HCT116 (cell line): ENCODE measurements at regions not wholly inside any gene's neighbourhood (a gene's known extent, or its start where the extent isn't known, plus 50 kb on each side); places are given as distances from the start of the nearest gene placed in this dataset.

Source experiments
- ATAC-seq: fragments of 200-7000 bp; cut with Tn5 transposase; 2 replicates; pipeline ENCODE4 v1.9.1; 2020; ENCODE audit warnings: mild to moderate bottlenecking, moderate library complexity
- BruUV-seq: library from RNA; stranded (reverse); fragments of 400-500 nt; replicated peaks from 2 replicates; lab custom pipeline; 2021; lab: Mats Ljungman, UMichigan
- CTCF ChIA-PET: fragments of 300-600 bp; sonication (Branson Sonifier 250); formaldehyde crosslinking; loops from one replicate; lab custom pipeline; 2021; ENCODE audit warnings: antibody characterized with exemption; lab: Charles Lee
- POLR2A ChIA-PET: fragments of 300-600, 350-600 bp; sonication (Branson Sonifier 250); formaldehyde crosslinking; loops from one replicate; lab custom pipeline; 2021; ENCODE audit warnings: antibody characterized with exemption; lab: Charles Lee
- RAD21 ChIA-PET, 2 experiments: fragments of 300-600 bp; sonication (Branson Sonifier 250); formaldehyde crosslinking; loops; one replicate each; lab custom pipeline; 2023; ENCODE audit warnings: low total read pairs in 2 of 2; ENCODE audit not compliant: uncharacterized antibody in 2 of 2, unreplicated experiment in 2 of 2, low non-redundant PET in 1 of 2; lab: Charles Lee
- DNase-seq: peaks from one replicate; pipeline ENCODE4 v3.0.0-alpha.2; 2010; ENCODE audit warnings: low read depth, low spot score
- H2AFZ ChIP-seq: fragments of 200-600 bp; shearing (Covaris generic), sonication (generic); 2 replicates; pipeline ENCODE4 v1.6.1; 2017; ENCODE audit warnings: low read depth, mixed run types, mixed read lengths, antibody characterized with exemption, low read length; ENCODE audit not compliant: poor library complexity, severe bottlenecking
- H3K27ac ChIP-seq: 2 replicates; pipeline ENCODE4 v1.5.1; 2012; ENCODE audit warnings: low read depth, low read length
- H3K27me3 ChIP-seq: fragments of 200-600 bp; sonication (generic); 2 replicates; pipeline ENCODE4 v1.6.1; 2016; ENCODE audit warnings: mixed run types, low read length, mixed read lengths; ENCODE audit not compliant: insufficient read depth
- H3K36me3 ChIP-seq, 2 experiments: fragments of 200-500 bp in 1 of 2; fragments of 200-600 bp in 1 of 2; sonication (Bioruptor generic) in 1 of 2; sonication (generic) in 1 of 2; 2 replicates each; pipeline versions ENCODE4 v1.5.1 to v1.6.1; 2014 to 2016; ENCODE audit warnings: low read length in 2 of 2, inconsistent platforms in 1 of 2, mixed read lengths in 1 of 2, mixed run types in 1 of 2; ENCODE audit not compliant: insufficient read depth in 2 of 2, control insufficient read depth in 1 of 2
- H3K4me1 ChIP-seq, 2 experiments: fragments of 200-600 bp in 1 of 2; sonication (generic) in 1 of 2; 2 replicates each; pipeline versions ENCODE4 v1.5.1 to v1.6.1; 2012 to 2017; ENCODE audit warnings: low read length in 2 of 2, inconsistent platforms in 1 of 2, mild to moderate bottlenecking in 1 of 2, mixed read lengths in 1 of 2, mixed run types in 1 of 2, moderate library complexity in 1 of 2; ENCODE audit not compliant: insufficient read depth in 2 of 2, control insufficient read depth in 1 of 2
- H3K4me2 ChIP-seq: fragments of 200-600 bp; sonication (generic); 2 replicates; pipeline ENCODE4 v1.6.1; 2017; ENCODE audit warnings: mixed run types, low read length, mixed read lengths
- H3K4me3 ChIP-seq, 2 experiments: fragments of 200-600 bp in 1 of 2; sonication (generic) in 1 of 2; replicated peaks in 1 of 2; 2 replicates each; pipeline ENCODE4 v1.5.1; 2011 to 2016; ENCODE audit warnings: low read length in 2 of 2, control low read depth in 1 of 2, low read depth in 1 of 2, mild to moderate bottlenecking in 1 of 2, mixed read lengths in 1 of 2, mixed run types in 1 of 2
- H3K79me2 ChIP-seq: fragments of 200-600 bp; sonication (generic); 2 replicates; pipeline ENCODE4 v1.6.1; 2017; ENCODE audit warnings: mild to moderate bottlenecking, mixed run types, low read length, moderate library complexity, mixed read lengths; ENCODE audit not compliant: insufficient read depth
- H3K9ac ChIP-seq: fragments of 200-600 bp; sonication (generic); 2 replicates; pipeline ENCODE4 v1.6.1; 2016; ENCODE audit warnings: low read length, mixed read lengths
- H3K9me2 ChIP-seq: fragments of 200-600 bp; sonication (generic), shearing (Covaris generic); 2 replicates; pipeline ENCODE4 v1.6.1; 2017; ENCODE audit warnings: mixed run types, mild to moderate bottlenecking, moderate library complexity; ENCODE audit not compliant: insufficient read depth
- H3K9me3 ChIP-seq, 2 experiments: fragments of 200-500 bp in 1 of 2; fragments of 200-600 bp in 1 of 2; sonication (Bioruptor generic) in 1 of 2; sonication (generic) in 1 of 2; 2 replicates each; pipeline ENCODE4 v1.6.1; 2014 to 2017; ENCODE audit warnings: low read length in 2 of 2, mixed read lengths in 2 of 2, inconsistent platforms in 1 of 2, low read depth in 1 of 2, mild to moderate bottlenecking in 1 of 2, mixed run types in 1 of 2, moderate library complexity in 1 of 2; ENCODE audit not compliant: control insufficient read depth in 1 of 2, insufficient read depth in 1 of 2
- H4K20me1 ChIP-seq: fragments of 200-600 bp; sonication (generic), shearing (Covaris generic); 2 replicates; pipeline ENCODE4 v1.6.1; 2017; ENCODE audit warnings: mixed run types, mild to moderate bottlenecking, moderate library complexity; ENCODE audit not compliant: insufficient read depth
- ATF3 ChIP-seq: IDR thresholded peaks from 2 replicates; pipeline ENCODE4 v1.6.1; 2012
- CEBPB ChIP-seq: IDR thresholded peaks from 2 replicates; pipeline ENCODE4 v1.6.1; 2012; ENCODE audit warnings: low read depth
- CTCF ChIP-seq, 3 experiments: fragments of 200-600 bp in 1 of 3; sonication (generic) in 1 of 3; IDR thresholded peaks in 2 of 3; conservative IDR thresholded peaks in 1 of 3; 2 replicates each; pipeline ENCODE4 v1.5.1; 2012 to 2017; ENCODE audit warnings: low read depth in 2 of 3, low read length in 2 of 3, antibody characterized with exemption in 1 of 3, borderline replicate concordance in 1 of 3, control low read depth in 1 of 3, mild to moderate bottlenecking in 1 of 3, mixed read lengths in 1 of 3, mixed run types in 1 of 3, moderate library complexity in 1 of 3; ENCODE audit not compliant: insufficient read depth in 1 of 3
- EGR1 ChIP-seq: IDR thresholded peaks from 2 replicates; pipeline ENCODE4 v1.6.1; 2012; ENCODE audit warnings: low read depth
- ELF1 ChIP-seq: IDR thresholded peaks from 2 replicates; pipeline ENCODE4 v1.6.1; 2012; ENCODE audit warnings: low read depth, borderline replicate concordance
- EZH2 ChIP-seq: fragments of 200-600 bp; sonication (generic); IDR thresholded peaks from 2 replicates; pipeline ENCODE4 v1.6.1; 2017; ENCODE audit warnings: antibody characterized with exemption, mixed run types
- EZH2phosphoT487 ChIP-seq: fragments of 200-600 bp; IDR thresholded peaks from 2 replicates; pipeline ENCODE4 v1.6.1; 2018; ENCODE audit warnings: antibody characterized with exemption, borderline replicate concordance
- JUND ChIP-seq: IDR thresholded peaks from 2 replicates; pipeline ENCODE4 v1.6.1; 2012
- MAX ChIP-seq: IDR thresholded peaks from 2 replicates; pipeline ENCODE4 v1.6.1; 2012
- REST ChIP-seq: IDR thresholded peaks from 2 replicates; pipeline ENCODE4 v1.6.1; 2012; ENCODE audit warnings: low read depth
- SIN3A ChIP-seq: IDR thresholded peaks from 2 replicates; pipeline ENCODE4 v1.6.1; 2012; ENCODE audit warnings: low read depth
- SP1 ChIP-seq: IDR thresholded peaks from 2 replicates; pipeline ENCODE4 v1.6.1; 2012; ENCODE audit warnings: low read depth
- SRF ChIP-seq: IDR thresholded peaks from 2 replicates; pipeline ENCODE4 v1.6.1; 2012; ENCODE audit warnings: low read depth
- TCF7L2 ChIP-seq: IDR thresholded peaks from 2 replicates; pipeline ENCODE4 v1.7.0; 2011; ENCODE audit warnings: borderline replicate concordance, inconsistent platforms; ENCODE audit not compliant: insufficient read depth, insufficient read length; ENCODE audit errors: extremely low read depth
- YY1 ChIP-seq: IDR thresholded peaks from 2 replicates; pipeline ENCODE4 v1.6.1; 2011; ENCODE audit warnings: low read length, low read depth, moderate library complexity, mild to moderate bottlenecking; ENCODE audit not compliant: insufficient replicate concordance; ENCODE audit errors: extremely low read depth
- ZBTB33 ChIP-seq: IDR thresholded peaks from 2 replicates; pipeline ENCODE4 v1.6.1; 2011; ENCODE audit warnings: mild to moderate bottlenecking, low read length, moderate library complexity; ENCODE audit not compliant: insufficient replicate concordance; ENCODE audit errors: extremely low read depth
- ZFX ChIP-seq: fragments of 450-650 bp; IDR thresholded peaks from 2 replicates; pipeline ENCODE4 v1.6.1; 2017
- ZNF274 ChIP-seq: fragments of 200-500 bp; sonication (Bioruptor generic); IDR thresholded peaks from 2 replicates; pipeline ENCODE4 v1.6.1; 2014; ENCODE audit warnings: mild to moderate bottlenecking, low read depth, low read length, inconsistent platforms
- intact Hi-C: fragments of 100-400 bp; cut with micrococcal nuclease; formaldehyde crosslinking; loops from 2 replicates; pipeline ENCODE4 v1.10.0; 2022

GRCh38 chr5:7053125-7053524 lies 339.9 kb downstream of the TENT4A start:
- POLR2A ChIA-PET = no interaction called here
- TF ChIP-seq EGR1 (no peak), REST (no peak), ZFX (no peak), ZBTB33 (no peak), EZH2 (no peak), SP1 (no peak), TCF7L2 (no peak), EZH2phosphoT487 (no peak), JUND (no peak), YY1 (no peak), ZNF274 (no peak), ATF3 (no peak), SRF (no peak), CTCF (IDR thresholded peaks at IDR 0.05 in 2 of 3, conservative IDR thresholded peaks at IDR 0.05 in 1 of 3; ENCODE audit: borderline replicate concordance in 1 of 3, insufficient read depth in 1 of 3, low read depth in 2 of 3, low read length in 2 of 3) (no peak), SIN3A (no peak), ELF1 (no peak), CEBPB (no peak), MAX (no peak)
- RAD21 ChIA-PET = no interaction called here
- H3K4me2 ChIP-seq = no peak overlapping the region
- H4K20me1 ChIP-seq = no peaks in the 10 kb centered on the region
- ATAC-seq (no peak), DNase-seq (no peak)
- intact Hi-C loops = no loop called here
- no peaks in the 10 kb centered on the region for H3K9me3 ChIP-seq
- H3K4me1 ChIP-seq = no peaks in the 10 kb centered on the region
- no peak overlapping the region for H3K4me3 ChIP-seq
- no peaks in the 10 kb centered on the region for H3K27me3 ChIP-seq
- H3K9ac ChIP-seq = no peak overlapping the region
- no peaks in the 10 kb centered on the region for H3K36me3 ChIP-seq
- CTCF ChIA-PET = no interaction called here
- no peak overlapping the region for H3K27ac ChIP-seq
- no peaks in the 10 kb centered on the region for H3K79me2 ChIP-seq
- no TSS peak for BruUV-seq
- no peaks in the 10 kb centered on the region for H3K9me2 ChIP-seq
- H2AFZ ChIP-seq = no peak overlapping the region
